A549 (cell line): ENCODE measurements at regions not wholly inside any gene's neighbourhood (a gene's known extent, or its start where the extent isn't known, plus 50 kb on each side); places are given as distances from the start of the nearest gene placed in this dataset.

Experiments
- ATAC-seq, 2 experiments: fragments of 200-7000 bp in 1 of 2; fragments of >200 bp in 1 of 2; cut with Nextera tagmentation in 1 of 2; cut with Tn5 transposase in 1 of 2; 3 replicates each; pipeline versions ENCODE4 v1.8.0 to v1.9.1; 2018 to 2020; ENCODE audit warnings: mild to moderate bottlenecking in 1 of 2, moderate library complexity in 1 of 2
- CTCF ChIA-PET: fragments of 300-600 bp; sonication (Branson Sonifier 250); formaldehyde crosslinking; extraction: SDS; loops from one replicate; lab custom pipeline; 2021; ENCODE audit warnings: antibody characterized with exemption, inconsistent platforms; lab: Yijun Ruan, JAX
- POLR2A ChIA-PET: fragments of 350-600 bp; formaldehyde crosslinking; extraction: SDS; loops from one replicate; lab custom pipeline; 2021; ENCODE audit warnings: antibody characterized with exemption, inconsistent platforms; lab: Yijun Ruan, JAX
- DNase-seq, 2 experiments: peaks; one replicate each; pipeline versions ENCODE4 v3.0.0 to v3.0.0-alpha.2; 2011 to 2016; ENCODE audit warnings: low read depth in 1 of 2, low spot score in 1 of 2
- FAIRE-seq: peaks from 2 replicates; lab custom pipeline; 2011; peaks lifted over from hg19 to GRCh38; lab: Jason Lieb, UNC
- H3K27ac ChIP-seq, 2 experiments: fragments of >200 bp; sonication (Bioruptor Twin); formaldehyde crosslinking; 3 replicates each; pipeline ENCODE4 v1.5.1; 2016 to 2017
- H3K4me1 ChIP-seq: fragments of >200 bp; sonication (Bioruptor Twin); formaldehyde crosslinking; 3 replicates; pipeline ENCODE4 v1.6.1; 2016
- H3K4me2 ChIP-seq: fragments of >200 bp; sonication (Bioruptor Twin); formaldehyde crosslinking; 3 replicates; pipeline ENCODE4 v1.6.1; 2016
- H3K4me3 ChIP-seq: fragments of >200 bp; sonication (Bioruptor Twin); formaldehyde crosslinking; 3 replicates; pipeline ENCODE4 v1.5.1; 2016
- H3K9me3 ChIP-seq: fragments of >200 bp; sonication (Bioruptor Twin); formaldehyde crosslinking; 3 replicates; pipeline ENCODE4 v1.6.1; 2016
- BHLHE40 ChIP-seq: IDR thresholded peaks from 2 replicates; pipeline ENCODE4 v1.6.1; 2012; ENCODE audit warnings: low read depth, low read length, inconsistent platforms
- CBX2 ChIP-seq: fragments of 200-600 bp; sonication (generic); IDR thresholded peaks from 2 replicates; pipeline ENCODE4 v1.6.1; 2016; ENCODE audit warnings: low read depth, mild to moderate bottlenecking, borderline replicate concordance
- EHMT2 ChIP-seq: fragments of 200-600 bp; sonication (generic); IDR thresholded peaks from 2 replicates; pipeline ENCODE4 v1.6.1; 2016; ENCODE audit warnings: antibody characterized with exemption, low read depth, mild to moderate bottlenecking, moderate library complexity
- EP300 ChIP-seq, 2 experiments: fragments of >200 bp; sonication (Bioruptor Twin); formaldehyde crosslinking; IDR thresholded peaks; 2 replicates in 1 of 2; 3 replicates in 1 of 2; pipeline ENCODE4 v1.6.1; 2016 to 2017
- ESRRA ChIP-seq: fragments of 150-350 bp; IDR thresholded peaks from 2 replicates; pipeline ENCODE4 v1.6.1; 2014; ENCODE audit warnings: mild to moderate bottlenecking, low read length, borderline replicate concordance
- FOSB ChIP-seq: fragments of 250-450 bp; sonication (Bioruptor Pico); IDR thresholded peaks from 2 replicates; pipeline ENCODE4 v1.5.0; 2020; ENCODE audit warnings: mild to moderate bottlenecking, moderate library complexity
- FOSL2 ChIP-seq, 2 experiments: fragments of 450-650 bp in 1 of 2; fragments of >200 bp in 1 of 2; sonication (Bioruptor Twin) in 1 of 2; formaldehyde crosslinking; IDR thresholded peaks; 2 replicates each; pipeline versions ENCODE4 v1.5.0 to v1.6.1; 2016 to 2020; ENCODE audit warnings: mild to moderate bottlenecking in 1 of 2, moderate library complexity in 1 of 2
- FOXS1 ChIP-seq: fragments of 250-450 bp; sonication (Bioruptor Pico); IDR thresholded peaks from 2 replicates; pipeline ENCODE4 v1.5.0; 2020; ENCODE audit warnings: mild to moderate bottlenecking, moderate library complexity
- HES2 ChIP-seq: fragments of >200 bp; sonication (Bioruptor Twin); formaldehyde crosslinking; IDR thresholded peaks from 2 replicates; pipeline ENCODE4 v1.6.1; 2016
- HEYL ChIP-seq: fragments of 250-450 bp; sonication (Bioruptor Pico); IDR thresholded peaks from 2 replicates; pipeline ENCODE4 v1.8.0; 2021; ENCODE audit warnings: mild to moderate bottlenecking, moderate library complexity
- HOXA7 ChIP-seq: fragments of 250-450 bp; sonication (Bioruptor Pico); IDR thresholded peaks from 2 replicates; pipeline ENCODE4 v1.5.0; 2020; ENCODE audit warnings: mild to moderate bottlenecking, moderate library complexity
- HOXB13 ChIP-seq: fragments of 250-450 bp; sonication (Bioruptor Pico); IDR thresholded peaks from 2 replicates; pipeline ENCODE4 v1.5.0; 2020; ENCODE audit warnings: low read depth, mild to moderate bottlenecking, moderate library complexity
- JUN ChIP-seq, 2 experiments: fragments of >200 bp; sonication (Bioruptor Twin); formaldehyde crosslinking; IDR thresholded peaks; 2 replicates in 1 of 2; 3 replicates in 1 of 2; pipeline ENCODE4 v1.6.1; 2016 to 2017
- JUNB ChIP-seq: fragments of >200 bp; sonication (Bioruptor Twin); formaldehyde crosslinking; IDR thresholded peaks from 2 replicates; pipeline ENCODE4 v1.6.1; 2016
- KDM5A ChIP-seq: fragments of 200-600 bp; sonication (generic); IDR thresholded peaks from 2 replicates; pipeline ENCODE4 v1.6.1; 2016; ENCODE audit warnings: antibody characterized with exemption, mild to moderate bottlenecking
- MAZ ChIP-seq: fragments of 150-350 bp; IDR thresholded peaks from 2 replicates; pipeline ENCODE4 v1.6.1; 2014; ENCODE audit warnings: antibody characterized with exemption, low read depth, low read length, borderline replicate concordance
- MYC ChIP-seq: IDR thresholded peaks from 2 replicates; pipeline ENCODE4 v1.6.1; 2012; ENCODE audit warnings: mild to moderate bottlenecking, inconsistent platforms, low read length, improper control_type of control experiment, borderline replicate concordance
- NR3C1 ChIP-seq: fragments of >200 bp; sonication (Bioruptor Twin); formaldehyde crosslinking; IDR thresholded peaks from 3 replicates; pipeline ENCODE4 v1.6.1; 2017
- PBX3 ChIP-seq: IDR thresholded peaks from 2 replicates; pipeline ENCODE4 v1.6.1; 2012
- PHF8 ChIP-seq: fragments of 200-600 bp; sonication (generic); IDR thresholded peaks from 2 replicates; pipeline ENCODE4 v1.6.1; 2016; ENCODE audit warnings: low read depth, mild to moderate bottlenecking, antibody characterized with exemption, moderate library complexity, borderline replicate concordance
- POLR2A ChIP-seq: IDR thresholded peaks from 2 replicates; pipeline ENCODE4 v1.6.1; 2012; ENCODE audit warnings: mild to moderate bottlenecking, low read length
- POLR2AphosphoS2 ChIP-seq: conservative IDR thresholded peaks from 2 replicates; pipeline ENCODE4 v1.6.1; 2012; ENCODE audit warnings: low read length, improper control_type of control experiment, inconsistent platforms
- SMC3 ChIP-seq: fragments of >200 bp; sonication (Bioruptor Twin); formaldehyde crosslinking; IDR thresholded peaks from 3 replicates; pipeline ENCODE4 v1.6.1; 2018; ENCODE audit warnings: inconsistent platforms
- SREBF2 ChIP-seq: fragments of 450-650 bp; IDR thresholded peaks from 2 replicates; pipeline ENCODE4 v1.6.1; 2014; ENCODE audit warnings: mild to moderate bottlenecking, moderate library complexity
- TFCP2L1 ChIP-seq: fragments of 250-450 bp; sonication (Bioruptor Pico); IDR thresholded peaks from 2 replicates; pipeline ENCODE4 v1.5.0; 2021; ENCODE audit warnings: mild to moderate bottlenecking
- ZC3H11A ChIP-seq: fragments of 450-650 bp; IDR thresholded peaks from 2 replicates; pipeline ENCODE4 v1.6.1; 2014; ENCODE audit warnings: antibody characterized with exemption, mild to moderate bottlenecking
- WGBS: methylation state at CpG from one replicate; pipeline ENCODE4 v1.1.6; 2017; ENCODE audit errors: missing lambda C conversion rate; 5-methylcytosine and 5-hydroxymethylcytosine counted together
- TF ChIP-seq, protein P1 (sequence below): fragments of 150-350 bp; IDR thresholded peaks from 2 replicates; pipeline ENCODE4 v1.6.1; 2014; ENCODE audit warnings: low read depth, mild to moderate bottlenecking, low read length
- TF ChIP-seq, protein P2 (sequence below): fragments of 250-450 bp; sonication (Bioruptor Pico); IDR thresholded peaks from 2 replicates; pipeline ENCODE4 v1.5.0; 2021; ENCODE audit warnings: mild to moderate bottlenecking, moderate library complexity, borderline replicate concordance
- TF ChIP-seq, protein P3 (sequence below): fragments of 250-450 bp; sonication (Bioruptor Pico); IDR thresholded peaks from 2 replicates; pipeline ENCODE4 v1.5.0; 2020; ENCODE audit warnings: low read depth, mild to moderate bottlenecking, moderate library complexity

GRCh38 chr1:229088711-229089110 lies 182.2 kb upstream of the RAB4A start:
- ChIA-PET CTCF (no interaction called here), POLR2A (no interaction called here)
- TF ChIP-seq, protein P1, sequence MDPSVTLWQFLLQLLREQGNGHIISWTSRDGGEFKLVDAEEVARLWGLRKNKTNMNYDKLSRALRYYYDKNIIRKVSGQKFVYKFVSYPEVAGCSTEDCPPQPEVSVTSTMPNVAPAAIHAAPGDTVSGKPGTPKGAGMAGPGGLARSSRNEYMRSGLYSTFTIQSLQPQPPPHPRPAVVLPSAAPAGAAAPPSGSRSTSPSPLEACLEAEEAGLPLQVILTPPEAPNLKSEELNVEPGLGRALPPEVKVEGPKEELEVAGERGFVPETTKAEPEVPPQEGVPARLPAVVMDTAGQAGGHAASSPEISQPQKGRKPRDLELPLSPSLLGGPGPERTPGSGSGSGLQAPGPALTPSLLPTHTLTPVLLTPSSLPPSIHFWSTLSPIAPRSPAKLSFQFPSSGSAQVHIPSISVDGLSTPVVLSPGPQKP = no peak
- TF ChIP-seq BHLHE40 (no peak), JUN (IDR thresholded peaks at IDR 0.05) (no peak), POLR2A (no peak), EP300 (IDR thresholded peaks at IDR 0.05) (no peak), ZC3H11A (no peak), MYC (no peak), HOXA7 (CRISPR knock-in tag) (no peak), EHMT2 (no peak), FOSB (no peak), FOSL2 (IDR thresholded peaks at IDR 0.05) (no peak), FOSL2 (CRISPR knock-in tag; IDR thresholded peaks at IDR 0.05) (no peak), TFCP2L1 (CRISPR knock-in tag) (no peak), JUNB (no peak), NR3C1 (no peak), ESRRA (no peak), MAZ (no peak), SREBF2 (no peak), PBX3 (no peak), SMC3 (no peak)
- TF ChIP-seq, protein P2, sequence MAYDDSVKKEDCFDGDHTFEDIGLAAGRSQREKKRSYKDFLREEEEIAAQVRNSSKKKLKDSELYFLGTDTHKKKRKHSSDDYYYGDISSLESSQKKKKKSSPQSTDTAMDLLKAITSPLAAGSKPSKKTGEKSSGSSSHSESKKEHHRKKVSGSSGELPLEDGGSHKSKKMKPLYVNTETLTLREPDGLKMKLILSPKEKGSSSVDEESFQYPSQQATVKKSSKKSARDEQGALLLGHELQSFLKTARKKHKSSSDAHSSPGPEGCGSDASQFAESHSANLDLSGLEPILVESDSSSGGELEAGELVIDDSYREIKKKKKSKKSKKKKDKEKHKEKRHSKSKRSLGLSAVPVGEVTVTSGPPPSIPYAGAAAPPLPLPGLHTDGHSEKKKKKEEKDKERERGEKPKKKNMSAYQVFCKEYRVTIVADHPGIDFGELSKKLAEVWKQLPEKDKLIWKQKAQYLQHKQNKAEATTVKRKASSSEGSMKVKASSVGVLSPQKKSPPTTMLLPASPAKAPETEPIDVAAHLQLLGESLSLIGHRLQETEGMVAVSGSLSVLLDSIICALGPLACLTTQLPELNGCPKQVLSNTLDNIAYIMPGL (CRISPR knock-in tag) = no peak
- DNase-seq (no peak), FAIRE-seq (no peak), ATAC-seq (no peak)
- Histone ChIP-seq H3K27ac (no peak overlapping the region), H3K9me3 (peaks cover 4% of the 10 kb centered on the region; the same call in 2 of the 3 replicates), H3K4me3 (no peak overlapping the region), H3K4me1 (no peaks in the 10 kb centered on the region; the same call in 2 of the 3 replicates), H3K4me2 (no peak overlapping the region)
- 88% methylated on average over 4 of the region's 4 CpGs for WGBS

- Histone ChIP-seq H3K9me3 (no peaks in the 10 kb centered on the region), H3K4me1 (peaks cover 3% of the 10 kb centered on the region; the same call in 1 of the 3 replicates), H3K4me2 (no peak overlapping the region), H3K4me3 (no peak overlapping the region)
- no peak for FAIRE-seq
- WGBS = 57% methylated on average over 4 of the region's 4 CpGs
- ATAC-seq = no peak
- ChIA-PET CTCF (no interaction called here), POLR2A (no interaction called here)
- DNase-seq = no peak
- TF ChIP-seq KDM5A = no peak
- TF ChIP-seq, all 56 proteins: peak for 0
- no peak overlapping the region for H3K27ac ChIP-seq
Observed at GRCh38 chr1:229089586-229090208, 181.2 kb upstream of the RAB4A start.

DNA sequence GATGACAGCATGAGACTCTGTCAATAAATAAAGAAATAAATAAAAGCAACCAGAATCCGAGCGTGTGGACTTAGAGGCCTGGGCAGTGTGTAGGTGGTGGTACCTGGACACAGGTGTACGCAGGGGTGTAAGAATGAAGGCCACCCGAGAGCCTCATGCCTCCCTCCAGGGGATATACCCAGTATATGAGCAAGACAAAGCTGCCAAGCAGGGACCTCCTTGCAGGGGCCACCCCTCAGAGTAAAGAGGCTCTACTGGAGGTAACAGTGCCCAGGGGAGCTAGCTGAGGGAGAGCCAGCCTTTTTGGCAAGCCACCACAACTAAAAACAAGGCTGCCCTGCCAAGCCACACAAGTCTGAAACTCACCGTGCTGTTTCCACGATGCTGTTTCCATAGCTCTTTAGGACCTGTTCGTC lies 179.2 kb upstream of the RAB4A start:
- no peak for DNase-seq
- ATAC-seq = no peak
- Histone ChIP-seq H3K4me1 (0 out of 3 replicates have a peak, but pooled peaks cover 12% of the 10 kb centered on the region), H3K4me3 (no peak overlapping the region), H3K27ac (no peak overlapping the region), H3K4me2 (no peak overlapping the region), H3K9me3 (0 out of 3 replicates have a peak, but pooled peaks cover 3% of the 10 kb centered on the region)
- WGBS = 78% methylated on average over 7 of the region's 7 CpGs
- no peak for FAIRE-seq
- no peak for TF ChIP-seq POLR2AphosphoS2
- TF ChIP-seq SMC3 = no peak
- TF ChIP-seq HEYL = no peak
- TF ChIP-seq CBX2 = no peak
- no peak for TF ChIP-seq FOSL2 (IDR thresholded peaks at IDR 0.05)
- no peak for TF ChIP-seq FOSL2 (CRISPR knock-in tag; IDR thresholded peaks at IDR 0.05)
- no peak for TF ChIP-seq PHF8
- no peak for TF ChIP-seq HES2
- TF ChIP-seq, protein P3, sequence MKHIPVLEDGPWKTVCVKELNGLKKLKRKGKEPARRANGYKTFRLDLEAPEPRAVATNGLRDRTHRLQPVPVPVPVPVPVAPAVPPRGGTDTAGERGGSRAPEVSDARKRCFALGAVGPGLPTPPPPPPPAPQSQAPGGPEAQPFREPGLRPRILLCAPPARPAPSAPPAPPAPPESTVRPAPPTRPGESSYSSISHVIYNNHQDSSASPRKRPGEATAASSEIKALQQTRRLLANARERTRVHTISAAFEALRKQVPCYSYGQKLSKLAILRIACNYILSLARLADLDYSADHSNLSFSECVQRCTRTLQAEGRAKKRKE (CRISPR knock-in tag) = no peak
- no peak for TF ChIP-seq HOXB13 (CRISPR knock-in tag)
- TF ChIP-seq JUNB = no peak
- TF ChIP-seq FOXS1 (CRISPR knock-in tag) = no peak
- TF ChIP-seq PBX3 = no peak
- ChIA-PET CTCF (interaction anchor here (1.2 to 2.0 kb wide), 2 partner anchors 13 to 136 kb away, joined by 3 to 6 read pairs; no protein-coding TSS in a partner anchor), POLR2A (no interaction called here)
